ENCODE measurements at regions not wholly inside any gene's neighbourhood (a gene's known extent, or its start where the extent isn't known, plus 50 kb on each side); places are given as distances from the start of the nearest gene placed in this dataset.

DNA sequence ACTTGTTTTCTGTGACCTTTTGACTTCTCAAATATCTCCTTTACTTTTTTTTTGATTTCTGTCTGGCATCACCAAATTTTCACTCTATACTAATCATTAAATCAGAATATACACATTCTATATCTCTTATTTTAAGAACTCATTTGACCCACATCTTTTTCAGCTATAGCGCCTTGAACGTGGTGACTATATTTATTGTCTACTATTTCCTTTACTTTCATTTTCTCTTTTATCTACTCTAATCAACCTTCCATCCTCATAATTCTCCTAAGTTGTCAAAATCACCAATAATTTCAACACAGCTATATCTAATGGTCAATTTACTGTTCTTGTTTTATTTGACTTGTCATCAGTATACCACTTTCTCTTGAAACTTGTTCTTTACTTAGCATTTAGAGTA lies 119.0 kb upstream of the CBLB start:
- Histone ChIP-seq H3K9me3 (ENCODE audit: low read length) (peaks cover 8% of the 10 kb centered on the region; the same call in 1 of the 2 replicates), H3F3A (ENCODE audit: insufficient read depth, low read length) (no peaks in the 10 kb centered on the region), H2AFZ (ENCODE audit: low read length) (0 out of 2 replicates have a peak overlapping the region, but pooled peaks have one; percentile 71), H4K20me1 (ENCODE audit: insufficient read depth, low read length) (no peaks in the 10 kb centered on the region), H3K9ac (ENCODE audit: low read length) (no peak overlapping the region), H3K4me1 (ENCODE audit: insufficient read depth, low read length, severe bottlenecking) (peaks cover 6% of the 10 kb centered on the region), H3K4me3 (ENCODE audit: low read depth, low read length, poor library complexity, severe bottlenecking) (no peak overlapping the region), H3K27me3 (ENCODE audit: insufficient read depth, low read length) (no peaks in the 10 kb centered on the region), H3K4me2 (ENCODE audit: low read length) (0 out of 2 replicates have a peak overlapping the region, but pooled peaks have one; percentile 20), H3K27ac (ENCODE audit: low read depth, low read length, poor library complexity, severe bottlenecking) (no peak overlapping the region), H3K79me2 (ENCODE audit: insufficient read depth, low read length) (no peaks in the 10 kb centered on the region), H3K36me3 (ENCODE audit: insufficient read depth, low read length) (no peaks in the 10 kb centered on the region), H3K9me2 (ENCODE audit: low read depth, low read length) (no peaks in the 10 kb centered on the region; the same call in 1 of the 2 replicates)
- TF ChIP-seq EZH2 (IDR thresholded peaks at IDR 0.05; ENCODE audit: borderline replicate concordance, low read length): no peak
- TF ChIP-seq, protein P1, sequence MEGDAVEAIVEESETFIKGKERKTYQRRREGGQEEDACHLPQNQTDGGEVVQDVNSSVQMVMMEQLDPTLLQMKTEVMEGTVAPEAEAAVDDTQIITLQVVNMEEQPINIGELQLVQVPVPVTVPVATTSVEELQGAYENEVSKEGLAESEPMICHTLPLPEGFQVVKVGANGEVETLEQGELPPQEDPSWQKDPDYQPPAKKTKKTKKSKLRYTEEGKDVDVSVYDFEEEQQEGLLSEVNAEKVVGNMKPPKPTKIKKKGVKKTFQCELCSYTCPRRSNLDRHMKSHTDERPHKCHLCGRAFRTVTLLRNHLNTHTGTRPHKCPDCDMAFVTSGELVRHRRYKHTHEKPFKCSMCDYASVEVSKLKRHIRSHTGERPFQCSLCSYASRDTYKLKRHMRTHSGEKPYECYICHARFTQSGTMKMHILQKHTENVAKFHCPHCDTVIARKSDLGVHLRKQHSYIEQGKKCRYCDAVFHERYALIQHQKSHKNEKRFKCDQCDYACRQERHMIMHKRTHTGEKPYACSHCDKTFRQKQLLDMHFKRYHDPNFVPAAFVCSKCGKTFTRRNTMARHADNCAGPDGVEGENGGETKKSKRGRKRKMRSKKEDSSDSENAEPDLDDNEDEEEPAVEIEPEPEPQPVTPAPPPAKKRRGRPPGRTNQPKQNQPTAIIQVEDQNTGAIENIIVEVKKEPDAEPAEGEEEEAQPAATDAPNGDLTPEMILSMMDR (IDR thresholded peaks at IDR 0.05; ENCODE audit: low read length): no peak

DNA sequence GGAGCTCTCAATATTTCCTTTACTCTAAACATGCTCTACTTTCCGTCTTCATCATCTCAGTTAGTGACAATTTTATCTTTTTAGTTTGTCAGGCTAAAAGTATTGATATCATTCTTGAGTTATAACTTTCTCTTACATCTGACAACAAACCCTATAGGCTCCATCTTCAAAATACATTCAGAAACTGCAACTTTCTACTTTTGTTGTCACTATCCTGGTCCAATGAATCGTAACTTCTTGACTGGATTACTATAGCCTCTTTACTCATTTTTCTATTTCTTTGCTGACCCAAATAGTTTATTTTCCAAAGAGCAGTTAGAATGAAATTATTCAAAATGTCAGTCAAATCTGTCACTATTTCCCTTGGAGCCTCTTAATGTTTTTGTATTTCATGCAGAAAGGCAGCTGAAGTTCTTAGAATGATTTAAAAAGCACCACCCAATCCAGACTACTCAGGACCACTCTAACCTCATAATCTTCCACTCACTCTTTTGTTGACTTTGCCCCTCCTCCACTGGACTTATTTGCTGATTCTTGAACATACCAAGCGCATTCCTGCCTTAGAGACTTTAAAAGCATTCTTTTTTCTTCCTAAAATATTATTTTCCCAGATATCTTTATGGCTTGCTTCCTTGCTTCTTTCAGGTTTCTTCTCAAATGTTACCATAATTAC lies 119.9 kb upstream of the CBLB start:
- Histone ChIP-seq H3K27me3 (ENCODE audit: insufficient read depth, low read length) (no peaks in the 10 kb centered on the region), H3K4me2 (ENCODE audit: low read length) (no peak overlapping the region), H4K20me1 (ENCODE audit: insufficient read depth, low read length) (no peaks in the 10 kb centered on the region), H3F3A (ENCODE audit: insufficient read depth, low read length) (no peaks in the 10 kb centered on the region), H3K79me2 (ENCODE audit: insufficient read depth, low read length) (no peaks in the 10 kb centered on the region), H3K36me3 (ENCODE audit: insufficient read depth, low read length) (no peaks in the 10 kb centered on the region), H3K9ac (ENCODE audit: low read length) (no peak overlapping the region), H3K4me1 (ENCODE audit: insufficient read depth, low read length, severe bottlenecking) (peaks cover 6% of the 10 kb centered on the region), H2AFZ (ENCODE audit: low read length) (no peak overlapping the region), H3K9me2 (ENCODE audit: low read depth, low read length) (no peaks in the 10 kb centered on the region; the same call in 1 of the 2 replicates), H3K9me3 (ENCODE audit: low read length) (peaks cover 5% of the 10 kb centered on the region; the same call in 1 of the 2 replicates), H3K4me3 (ENCODE audit: low read depth, low read length, poor library complexity, severe bottlenecking) (no peak overlapping the region), H3K27ac (ENCODE audit: low read depth, low read length, poor library complexity, severe bottlenecking) (no peak overlapping the region)
- no peak for TF ChIP-seq EZH2 (IDR thresholded peaks at IDR 0.05; ENCODE audit: borderline replicate concordance, low read length)
- TF ChIP-seq, protein P1 (IDR thresholded peaks at IDR 0.05; ENCODE audit: low read length): no peak

DNA sequence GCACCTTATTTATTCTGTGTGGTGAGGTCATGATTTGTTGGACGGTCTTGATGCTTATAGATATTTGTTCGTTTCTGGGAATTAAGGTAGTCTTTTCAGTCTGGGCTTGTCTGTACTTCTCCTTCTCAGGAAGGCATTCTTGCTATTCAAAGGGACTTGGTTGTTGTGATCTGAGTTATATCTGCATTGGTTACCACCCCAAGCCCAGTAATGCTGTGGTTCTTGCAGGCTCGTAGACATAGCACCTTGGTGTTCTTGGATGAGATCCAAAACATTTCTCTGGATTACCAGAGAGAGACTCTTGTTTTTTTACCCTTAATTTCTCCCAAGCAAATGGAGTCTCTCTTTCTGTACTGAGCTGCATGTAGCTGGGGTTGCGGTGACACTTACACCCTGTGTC lies 128.0 kb upstream of the CBLB start:
- TF ChIP-seq, protein P1 (IDR thresholded peaks at IDR 0.05; ENCODE audit: low read length): no peak
- no peak for TF ChIP-seq EZH2 (IDR thresholded peaks at IDR 0.05; ENCODE audit: borderline replicate concordance, low read length)
- Histone ChIP-seq H3K4me1 (ENCODE audit: insufficient read depth, low read length, severe bottlenecking) (no peaks in the 10 kb centered on the region), H3K9ac (ENCODE audit: low read length) (no peak overlapping the region), H3K27ac (ENCODE audit: low read depth, low read length, poor library complexity, severe bottlenecking) (no peak overlapping the region), H3K4me3 (ENCODE audit: low read depth, low read length, poor library complexity, severe bottlenecking) (no peak overlapping the region), H3K9me3 (ENCODE audit: low read length) (no peaks in the 10 kb centered on the region), H3K27me3 (ENCODE audit: insufficient read depth, low read length) (no peaks in the 10 kb centered on the region), H3K4me2 (ENCODE audit: low read length) (no peak overlapping the region), H3K9me2 (ENCODE audit: low read depth, low read length) (no peaks in the 10 kb centered on the region), H4K20me1 (ENCODE audit: insufficient read depth, low read length) (no peaks in the 10 kb centered on the region), H3K79me2 (ENCODE audit: insufficient read depth, low read length) (no peaks in the 10 kb centered on the region), H2AFZ (ENCODE audit: low read length) (no peak overlapping the region), H3F3A (ENCODE audit: insufficient read depth, low read length) (no peaks in the 10 kb centered on the region), H3K36me3 (ENCODE audit: insufficient read depth, low read length) (no peaks in the 10 kb centered on the region)

Data from OCI-LY1 (cell line).